ENCODE measurements at regions not wholly inside any gene's neighbourhood (a gene's known extent, or its start where the extent isn't known, plus 50 kb on each side); places are given as distances from the start of the nearest gene placed in this dataset.

DNA sequence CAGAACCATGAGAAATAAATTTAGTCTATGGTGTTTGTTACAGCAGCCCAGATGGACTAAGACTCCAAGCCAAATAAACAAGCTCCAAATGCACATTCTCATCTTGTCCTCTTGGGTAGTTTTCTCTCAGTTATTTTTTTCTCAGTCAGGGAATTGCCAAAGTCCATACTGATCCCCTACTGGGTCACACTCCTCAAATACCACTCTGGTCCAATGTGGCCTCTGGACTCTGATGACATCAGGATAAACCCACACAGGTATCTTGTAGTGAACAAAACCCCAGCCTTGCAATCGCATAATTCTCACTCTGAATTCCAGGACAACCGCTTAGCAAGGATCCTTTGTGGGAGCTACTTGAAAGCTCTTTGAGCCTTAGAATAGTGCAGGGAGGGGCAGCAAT, 248.4 kb upstream of the JUN start:
- no peak for DNase-seq

DNA sequence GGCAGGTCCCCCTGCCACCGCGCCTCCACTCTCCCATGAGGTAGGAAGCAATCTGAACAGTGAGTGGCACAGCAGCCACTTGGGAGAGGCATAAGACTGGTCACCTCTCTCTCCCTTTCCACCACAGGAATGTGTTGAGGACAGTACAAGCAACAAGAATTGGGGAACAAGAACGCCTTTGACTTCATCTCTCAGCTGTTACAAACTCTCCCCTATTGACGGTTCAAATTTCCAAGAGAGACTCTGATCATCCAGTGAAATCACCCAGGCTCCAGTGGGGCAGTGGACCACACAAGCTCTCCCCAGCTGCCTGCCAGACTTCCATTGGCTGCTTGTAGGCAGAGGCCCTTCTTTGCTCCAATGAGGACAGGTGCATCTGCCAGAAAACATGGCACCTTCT, 249.9 kb upstream of the JUN start:
- DNase-seq, result no peak

- no peak for DNase-seq
Observed at GRCh38 chr1:59034925-59035324, 251.1 kb upstream of the JUN start.

DNA sequence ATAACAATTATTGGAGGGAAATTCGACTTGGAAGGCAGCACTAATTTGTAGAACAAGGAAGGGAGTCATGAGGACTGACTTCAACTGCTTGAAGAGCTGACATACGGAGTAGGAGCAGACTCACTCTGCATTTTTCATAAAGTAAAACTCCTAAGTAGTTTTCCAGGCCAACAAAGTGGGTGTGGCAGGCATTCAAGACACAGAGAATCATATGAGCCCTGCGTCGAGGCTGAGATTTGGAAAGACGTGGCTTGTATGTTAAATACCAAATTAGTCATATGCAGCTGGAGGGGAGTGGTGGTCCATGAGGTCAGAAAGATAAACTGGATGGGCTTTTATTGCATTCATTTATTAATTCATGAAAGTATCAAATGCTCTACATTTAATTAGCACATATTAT, 255.7 kb upstream of the JUN start:
- no peak for DNase-seq

DNA sequence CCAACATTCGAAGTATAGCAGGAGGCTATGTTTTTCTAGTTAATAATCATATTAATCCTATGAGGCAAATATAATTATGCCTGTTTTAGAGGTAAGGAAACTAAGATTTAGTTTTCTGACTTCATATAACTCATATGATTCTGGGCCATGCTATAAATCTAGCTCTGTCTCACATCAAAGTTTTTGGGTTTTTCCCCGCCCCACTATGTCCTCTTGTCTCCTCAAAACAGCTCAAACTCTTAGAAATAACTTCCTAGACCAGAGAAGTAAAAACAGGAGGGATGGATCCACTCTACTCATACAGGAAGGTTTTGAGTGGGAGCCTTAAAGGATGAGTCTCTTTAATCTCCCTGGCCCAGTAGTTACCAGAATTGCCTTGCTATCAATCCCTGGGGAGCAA, 256.4 kb upstream of the FGGY start:
- no peak for DNase-seq

- no peak for DNase-seq
Observed at GRCh38 chr1:59041646-59042277, 255.1 kb upstream of the FGGY start.

DNA sequence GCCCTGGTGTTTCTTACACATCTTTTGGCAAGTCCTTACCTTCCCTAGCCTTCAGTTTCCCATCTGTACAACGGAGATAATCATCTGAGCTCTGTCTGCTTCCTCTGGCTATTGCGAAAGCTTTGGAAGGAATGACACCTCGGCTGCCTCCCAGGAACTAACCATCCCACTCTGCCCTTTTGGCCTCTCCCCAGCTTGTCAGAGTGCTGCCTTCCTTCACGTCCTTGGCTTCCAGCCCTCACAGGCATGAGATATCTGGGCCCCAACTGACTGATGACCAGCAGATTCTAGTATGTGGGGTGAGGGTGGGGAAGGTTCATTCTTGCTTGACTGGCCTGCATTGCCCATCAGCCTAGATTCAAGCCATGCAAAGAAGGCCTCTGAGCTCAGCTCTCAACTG, 253.1 kb upstream of the FGGY start:
- DNase-seq, result no peak

- no peak for DNase-seq
Observed at GRCh38 chr1:59044535-59045121, 252.3 kb upstream of the FGGY start.

GRCh38 chr1:59045137-59045536, 251.8 kb upstream of the FGGY start:
- no peak for DNase-seq

- DNase-seq, result no peak
Observed at GRCh38 chr1:59045636-59046035, 251.3 kb upstream of the FGGY start.

GRCh38 chr1:59046134-59046533, 250.8 kb upstream of the FGGY start:
- DNase-seq, result no peak

- peak; percentile 70 for DNase-seq
Observed at GRCh38 chr1:59046730-59047157, 250.2 kb upstream of the FGGY start.

DNA sequence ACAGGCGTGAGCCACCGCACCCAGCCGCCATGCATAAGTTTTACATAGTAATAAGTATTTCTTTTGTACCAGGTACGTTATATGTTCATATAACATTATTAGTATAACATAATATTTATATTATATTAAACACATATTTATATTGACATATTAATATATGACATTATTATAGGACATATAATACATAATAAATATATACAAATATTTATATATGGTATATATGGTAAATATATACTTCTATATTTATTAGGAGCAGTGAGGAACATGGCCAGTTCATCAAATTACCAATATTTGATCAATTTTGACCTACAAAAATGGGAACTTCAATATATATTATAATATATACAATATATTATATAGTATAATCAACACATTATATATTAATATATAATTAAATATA, 245.9 kb upstream of the FGGY start:
- DNase-seq, result no peak

DNA sequence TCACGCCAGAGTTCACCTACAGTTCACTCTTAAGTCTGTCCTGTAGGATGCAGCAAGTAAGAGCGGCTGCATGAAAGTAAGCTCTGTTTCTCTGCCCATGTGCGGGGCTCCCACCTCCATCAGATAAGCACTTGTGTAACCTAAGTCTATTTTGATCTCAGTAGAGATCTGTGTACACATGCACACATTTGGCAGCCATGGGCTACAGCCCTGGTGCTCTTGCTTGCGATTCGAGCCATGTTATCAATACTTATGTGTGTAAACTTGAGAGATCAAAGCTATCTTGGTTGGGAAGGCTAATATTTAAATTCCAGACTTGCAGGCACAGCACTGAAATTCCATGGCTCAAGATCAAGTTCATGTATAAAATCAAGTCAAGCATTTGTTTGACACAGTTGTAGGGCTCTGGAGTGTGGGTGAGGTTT, 244.7 kb upstream of the FGGY start:
- DNase-seq, result no peak

- no peak for DNase-seq
Observed at GRCh38 chr1:59054172-59054571, 242.7 kb upstream of the FGGY start.

- no peak for DNase-seq
Observed at GRCh38 chr1:59055908-59056719, 240.8 kb upstream of the FGGY start.

GRCh38 chr1:59057211-59057694, 239.6 kb upstream of the FGGY start:
- no peak for DNase-seq

GRCh38 chr1:59057796-59058195, 239.1 kb upstream of the FGGY start:
- DNase-seq, result no peak

DNA sequence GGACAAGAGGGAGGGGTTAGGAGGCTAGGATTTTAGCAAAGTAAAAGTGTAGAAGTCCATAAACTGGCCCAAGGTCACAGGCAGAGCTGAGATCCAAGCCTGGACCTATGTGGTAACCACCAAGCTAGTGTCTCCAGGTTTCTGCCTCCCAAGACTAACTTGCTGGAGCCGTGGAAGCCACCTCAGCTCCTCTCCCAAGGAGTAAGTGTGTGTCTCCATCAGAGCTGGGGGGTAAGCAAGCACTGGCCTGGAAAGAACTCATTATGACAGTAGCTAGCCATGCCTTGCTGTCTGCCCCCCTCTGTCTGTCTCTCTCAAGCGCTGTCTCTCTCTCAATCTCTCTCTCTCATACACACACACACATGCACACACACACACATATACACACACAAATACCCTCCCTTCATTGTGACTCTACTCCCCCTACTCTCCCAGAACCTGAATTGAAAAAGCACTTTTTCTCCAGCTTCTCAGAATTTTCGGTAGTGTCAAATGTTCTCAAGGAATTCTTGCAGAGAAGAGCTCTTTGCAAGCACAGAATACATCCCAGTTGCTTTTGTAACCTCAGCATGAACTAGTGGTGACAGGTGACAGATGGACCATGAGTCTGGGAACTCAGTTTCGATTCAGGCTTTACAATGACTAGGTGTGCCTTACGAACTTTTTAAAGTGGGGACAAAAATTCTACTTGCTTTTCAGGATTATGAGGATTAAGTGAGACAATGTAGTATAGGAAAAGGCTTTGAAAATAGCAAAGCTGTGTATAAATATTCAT, 238.0 kb upstream of the FGGY start:
- no peak for DNase-seq

DNA sequence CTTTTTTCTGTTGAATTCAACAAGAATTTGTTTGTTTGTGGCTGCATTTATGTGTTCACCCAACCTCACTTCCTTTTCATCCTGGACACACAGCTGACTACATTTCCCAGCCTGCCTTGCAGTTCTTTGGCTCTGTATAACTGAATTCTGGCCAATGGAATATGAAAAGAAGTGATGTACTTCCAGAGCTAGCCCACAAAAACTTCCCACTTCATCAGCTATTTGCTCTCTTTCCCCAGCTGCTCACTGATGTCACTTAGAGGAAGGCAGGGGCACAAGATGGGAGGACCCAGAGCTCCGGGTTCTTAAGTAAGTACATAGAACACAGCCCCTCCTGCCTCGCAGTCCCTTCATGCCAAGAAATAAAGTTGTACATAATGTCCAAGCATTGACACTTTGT, 235.0 kb upstream of the FGGY start:
- no peak for DNase-seq

GRCh38 chr1:59062743-59063142, 234.2 kb upstream of the FGGY start:
- no peak for DNase-seq

DNA sequence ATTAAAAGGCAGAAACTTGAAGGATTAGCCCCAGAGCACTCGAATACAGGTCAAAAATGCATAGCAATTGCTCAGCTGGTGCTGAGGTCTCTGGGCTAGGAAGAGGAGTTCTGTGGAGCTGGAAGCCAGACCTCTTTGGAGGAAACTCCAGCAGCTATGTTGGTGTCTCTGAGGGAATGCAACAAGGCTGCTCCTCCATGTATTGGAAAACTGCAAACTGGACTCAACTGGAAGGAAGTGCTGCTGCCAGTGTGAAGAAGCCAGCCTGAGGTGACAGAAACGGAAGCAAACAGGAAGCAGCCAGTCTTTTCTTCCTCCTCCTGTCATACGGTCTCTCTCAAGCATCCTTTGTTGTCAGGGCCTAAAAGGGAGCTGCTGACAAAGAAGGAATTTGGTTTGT, 233.4 kb upstream of the FGGY start:
- no peak for DNase-seq

- DNase-seq, result no peak
Observed at GRCh38 chr1:59064592-59064991, 232.3 kb upstream of the FGGY start.

Data from activated CD8-positive, alpha-beta memory T cell treated with anti-CD3 and anti-CD28 coated beads for 24 hours (primary cell).